OCI-LY7 (cell line): ENCODE measurements at regions not wholly inside any gene's neighbourhood (a gene's known extent, or its start where the extent isn't known, plus 50 kb on each side); places are given as distances from the start of the nearest gene placed in this dataset.

Experiments
- CTCF ChIP-seq: fragments of 200-600 bp; sonication (generic); conservative IDR thresholded peaks from 2 replicates; pipeline ENCODE4 v1.5.1; 2014; ENCODE audit warnings: mild to moderate bottlenecking, antibody characterized with exemption, low read length, moderate library complexity, mixed read lengths
- EZH2phosphoT487 ChIP-seq: fragments of 200-600 bp; sonication (generic); IDR thresholded peaks from 2 replicates; pipeline ENCODE4 v1.6.1; 2018; ENCODE audit warnings: low read depth, borderline replicate concordance, mild to moderate bottlenecking, mixed run types, antibody characterized with exemption, low read length, moderate library complexity, mixed read lengths

DNA sequence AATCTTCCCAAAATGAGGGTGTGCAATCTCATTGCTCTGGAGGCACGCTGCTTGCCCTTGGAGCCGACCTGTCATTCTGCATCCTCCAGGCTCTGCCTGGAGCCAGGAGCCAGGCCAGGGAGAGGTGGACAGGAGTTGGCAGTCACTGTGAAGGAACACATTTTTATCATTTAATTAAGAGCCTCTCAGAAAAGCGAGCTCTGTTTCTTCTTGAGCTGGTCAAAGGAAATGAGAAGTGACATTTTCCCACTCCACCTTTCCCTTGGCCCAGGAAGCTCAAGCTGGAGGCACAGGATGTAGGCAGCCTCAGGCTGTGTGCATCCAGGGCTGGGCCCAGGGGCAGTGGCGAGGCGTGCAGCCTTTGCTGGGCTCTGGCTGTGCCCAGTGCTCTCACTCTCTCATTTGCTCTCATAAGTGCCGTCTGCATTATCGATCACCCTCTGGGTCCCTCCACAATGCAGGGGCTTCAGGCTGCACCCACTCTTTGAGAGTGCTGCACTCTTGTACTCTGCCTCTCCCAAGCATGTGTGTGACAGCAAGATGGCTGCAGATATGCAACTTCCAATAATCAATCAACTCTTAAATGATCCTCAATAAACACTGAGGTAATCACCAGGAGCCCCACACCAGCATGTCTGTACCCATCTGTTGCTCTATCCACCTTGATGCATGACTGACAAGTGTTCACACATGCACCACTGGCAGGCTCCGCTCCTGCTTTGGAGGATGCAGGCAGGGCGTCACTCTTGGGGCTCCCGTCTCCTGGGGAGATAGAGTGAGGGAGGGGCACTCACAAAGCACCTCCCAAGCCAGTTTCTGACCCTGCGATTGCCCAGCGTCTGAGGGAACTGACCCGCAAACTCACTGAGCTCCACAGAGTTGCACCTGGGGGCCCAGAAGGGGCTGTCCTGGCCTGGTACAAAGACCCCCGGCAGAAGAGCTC is 171.4 kb downstream of the ZNF248 start:
- no peak for TF ChIP-seq CTCF
- no peak for TF ChIP-seq EZH2phosphoT487
